ENCODE measurements at regions not wholly inside any gene's neighbourhood (a gene's known extent, or its start where the extent isn't known, plus 50 kb on each side); places are given as distances from the start of the nearest gene placed in this dataset.

GRCh38 chr21:14903172-14903865, 161.5 kb downstream of the NRIP1 start:
- 100% methylated on average over 1 of the region's 3 CpGs for WGBS (ENCODE audit: insufficient coverage)
- Histone ChIP-seq H3K36me3 (ENCODE audit: control insufficient read depth, insufficient read depth, low read length) (no peaks in the 10 kb centered on the region), H3K9me3 (ENCODE audit: control insufficient read depth, insufficient read depth, low read length) (no peaks in the 10 kb centered on the region), H3K27me3 (ENCODE audit: control insufficient read depth, insufficient read depth, low read length) (no peaks in the 10 kb centered on the region), H3K4me3 (ENCODE audit: low read depth, low read length) (no peak overlapping the region), H3K4me1 (ENCODE audit: control insufficient read depth, insufficient read depth, low read length) (no peaks in the 10 kb centered on the region), H3K27ac (ENCODE audit: low read depth, low read length) (no peak overlapping the region)
- peak in 1 of 6 donors; percentile 88 for DNase-seq (ENCODE audit: low read depth in 4 of 6, low spot score in 6 of 6)

GRCh38 chr21:14901482-14901958, 163.3 kb downstream of the NRIP1 start:
- Histone ChIP-seq H3K27me3 (ENCODE audit: control insufficient read depth, insufficient read depth, low read length) (no peaks in the 10 kb centered on the region), H3K4me3 (ENCODE audit: low read depth, low read length) (no peak overlapping the region), H3K9me3 (ENCODE audit: control insufficient read depth, insufficient read depth, low read length) (no peaks in the 10 kb centered on the region), H3K4me1 (ENCODE audit: control insufficient read depth, insufficient read depth, low read length) (no peaks in the 10 kb centered on the region), H3K27ac (ENCODE audit: low read depth, low read length) (no peak overlapping the region), H3K36me3 (ENCODE audit: control insufficient read depth, insufficient read depth, low read length) (no peaks in the 10 kb centered on the region)
- no peak for DNase-seq (ENCODE audit: low read depth in 4 of 6, low spot score in 6 of 6)
- WGBS (ENCODE audit: insufficient coverage), result no CpG with 5 or more reads among the region's 3 CpGs

- no peaks in the 10 kb centered on the region for H3K27me3 ChIP-seq (ENCODE audit: control insufficient read depth, insufficient read depth, low read length)
- no peaks in the 10 kb centered on the region for H3K4me1 ChIP-seq (ENCODE audit: control insufficient read depth, insufficient read depth, low read length)
- H3K4me3 ChIP-seq (ENCODE audit: low read depth, low read length), result no peak overlapping the region
- DNase-seq (ENCODE audit: low read depth in 4 of 6, low spot score in 6 of 6), result no peak
- H3K36me3 ChIP-seq (ENCODE audit: control insufficient read depth, insufficient read depth, low read length), result no peaks in the 10 kb centered on the region
- WGBS (ENCODE audit: insufficient coverage), result no CpG with 5 or more reads among the region's 1 CpG
- H3K27ac ChIP-seq (ENCODE audit: low read depth, low read length), result no peak overlapping the region
- H3K9me3 ChIP-seq (ENCODE audit: control insufficient read depth, insufficient read depth, low read length), result no peaks in the 10 kb centered on the region
Observed at GRCh38 chr21:14900611-14901010, 164.2 kb downstream of the NRIP1 start.

- Histone ChIP-seq H3K9me3 (ENCODE audit: control insufficient read depth, insufficient read depth, low read length) (no peaks in the 10 kb centered on the region), H3K27ac (ENCODE audit: low read depth, low read length) (no peak overlapping the region), H3K27me3 (ENCODE audit: control insufficient read depth, insufficient read depth, low read length) (no peaks in the 10 kb centered on the region), H3K36me3 (ENCODE audit: control insufficient read depth, insufficient read depth, low read length) (no peaks in the 10 kb centered on the region), H3K4me3 (ENCODE audit: low read depth, low read length) (no peak overlapping the region), H3K4me1 (ENCODE audit: control insufficient read depth, insufficient read depth, low read length) (no peaks in the 10 kb centered on the region)
- no peak for DNase-seq (ENCODE audit: low read depth in 4 of 6, low spot score in 6 of 6)
Observed at GRCh38 chr21:14900058-14900457, 164.7 kb downstream of the NRIP1 start.

- Histone ChIP-seq H3K27me3 (ENCODE audit: control insufficient read depth, insufficient read depth, low read length) (no peaks in the 10 kb centered on the region), H3K4me1 (ENCODE audit: control insufficient read depth, insufficient read depth, low read length) (no peaks in the 10 kb centered on the region), H3K36me3 (ENCODE audit: control insufficient read depth, insufficient read depth, low read length) (no peaks in the 10 kb centered on the region), H3K4me3 (ENCODE audit: low read depth, low read length) (no peak overlapping the region), H3K27ac (ENCODE audit: low read depth, low read length) (no peak overlapping the region), H3K9me3 (ENCODE audit: control insufficient read depth, insufficient read depth, low read length) (no peaks in the 10 kb centered on the region)
- no peak for DNase-seq (ENCODE audit: low read depth in 4 of 6, low spot score in 6 of 6)
- no CpG with 5 or more reads among the region's 2 CpGs for WGBS (ENCODE audit: insufficient coverage)
Observed at GRCh38 chr21:14895792-14896191, 169.0 kb downstream of the NRIP1 start.

- 92% methylated on average over 2 of the region's 2 CpGs for WGBS (ENCODE audit: insufficient coverage)
- DNase-seq (ENCODE audit: low read depth in 4 of 6, low spot score in 6 of 6), result no peak
Observed at GRCh38 chr21:14890141-14890540, 174.7 kb downstream of the NRIP1 start.

GRCh38 chr21:14889080-14889810, 175.6 kb downstream of the NRIP1 start:
- Histone ChIP-seq H3K4me1 (ENCODE audit: control insufficient read depth, insufficient read depth, low read length) (no peaks in the 10 kb centered on the region), H3K9me3 (ENCODE audit: control insufficient read depth, insufficient read depth, low read length) (no peaks in the 10 kb centered on the region), H3K27ac (ENCODE audit: low read depth, low read length) (no peak overlapping the region), H3K27me3 (ENCODE audit: control insufficient read depth, insufficient read depth, low read length) (no peaks in the 10 kb centered on the region), H3K4me3 (ENCODE audit: low read depth, low read length) (no peak overlapping the region), H3K36me3 (ENCODE audit: control insufficient read depth, insufficient read depth, low read length) (no peaks in the 10 kb centered on the region)
- DNase-seq (ENCODE audit: low read depth in 4 of 6, low spot score in 6 of 6), result no peak
- WGBS (ENCODE audit: insufficient coverage), result 79% methylated on average over 3 of the region's 5 CpGs

More at GRCh38 chr21:14890141-14890540, 174.7 kb downstream of the NRIP1 start:
- no peaks in the 10 kb centered on the region for H3K4me1 ChIP-seq (ENCODE audit: control insufficient read depth, insufficient read depth, low read length)
- no peaks in the 10 kb centered on the region for H3K9me3 ChIP-seq (ENCODE audit: control insufficient read depth, insufficient read depth, low read length)
- no peaks in the 10 kb centered on the region for H3K27me3 ChIP-seq (ENCODE audit: control insufficient read depth, insufficient read depth, low read length)
- H3K4me3 ChIP-seq (ENCODE audit: low read depth, low read length), result no peak overlapping the region
- H3K36me3 ChIP-seq (ENCODE audit: control insufficient read depth, insufficient read depth, low read length), result no peaks in the 10 kb centered on the region
- H3K27ac ChIP-seq (ENCODE audit: low read depth, low read length), result no peak overlapping the region

- no peak for DNase-seq (ENCODE audit: low read depth in 4 of 6, low spot score in 6 of 6)
- Histone ChIP-seq H3K27ac (ENCODE audit: low read depth, low read length) (no peak overlapping the region), H3K4me3 (ENCODE audit: low read depth, low read length) (no peak overlapping the region), H3K27me3 (ENCODE audit: control insufficient read depth, insufficient read depth, low read length) (no peaks in the 10 kb centered on the region), H3K4me1 (ENCODE audit: control insufficient read depth, insufficient read depth, low read length) (no peaks in the 10 kb centered on the region), H3K9me3 (ENCODE audit: control insufficient read depth, insufficient read depth, low read length) (no peaks in the 10 kb centered on the region), H3K36me3 (ENCODE audit: control insufficient read depth, insufficient read depth, low read length) (no peaks in the 10 kb centered on the region)
- WGBS (ENCODE audit: insufficient coverage), result no CpG with 5 or more reads among the region's 1 CpG
Observed at GRCh38 chr21:14888202-14888601, 176.6 kb downstream of the NRIP1 start.

- H3K4me3 ChIP-seq (ENCODE audit: low read depth, low read length), result no peak overlapping the region
- no peaks in the 10 kb centered on the region for H3K27me3 ChIP-seq (ENCODE audit: control insufficient read depth, insufficient read depth, low read length)
- H3K4me1 ChIP-seq (ENCODE audit: control insufficient read depth, insufficient read depth, low read length), result no peaks in the 10 kb centered on the region
- no peak for DNase-seq (ENCODE audit: low read depth in 4 of 6, low spot score in 6 of 6)
- no CpG with 5 or more reads among the region's 1 CpG for WGBS (ENCODE audit: insufficient coverage)
- no peaks in the 10 kb centered on the region for H3K36me3 ChIP-seq (ENCODE audit: control insufficient read depth, insufficient read depth, low read length)
- no peaks in the 10 kb centered on the region for H3K9me3 ChIP-seq (ENCODE audit: control insufficient read depth, insufficient read depth, low read length)
- H3K27ac ChIP-seq (ENCODE audit: low read depth, low read length), result no peak overlapping the region
Observed at GRCh38 chr21:14886001-14886400, 178.8 kb downstream of the NRIP1 start.

- no peak overlapping the region for H3K4me3 ChIP-seq (ENCODE audit: low read depth, low read length)
- H3K36me3 ChIP-seq (ENCODE audit: control insufficient read depth, insufficient read depth, low read length), result no peaks in the 10 kb centered on the region
- no peaks in the 10 kb centered on the region for H3K4me1 ChIP-seq (ENCODE audit: control insufficient read depth, insufficient read depth, low read length)
- H3K27me3 ChIP-seq (ENCODE audit: control insufficient read depth, insufficient read depth, low read length), result no peaks in the 10 kb centered on the region
- DNase-seq (ENCODE audit: low read depth in 4 of 6, low spot score in 6 of 6), result no peak
- no peak overlapping the region for H3K27ac ChIP-seq (ENCODE audit: low read depth, low read length)
- no CpG with 5 or more reads among the region's 1 CpG for WGBS (ENCODE audit: insufficient coverage)
- no peaks in the 10 kb centered on the region for H3K9me3 ChIP-seq (ENCODE audit: control insufficient read depth, insufficient read depth, low read length)
Observed at GRCh38 chr21:14883351-14883750, 181.4 kb downstream of the NRIP1 start.

Data from spinal cord (tissue), 9 donors.